ENCODE measurements at regions not wholly inside any gene's neighbourhood (a gene's known extent, or its start where the extent isn't known, plus 50 kb on each side); places are given as distances from the start of the nearest gene placed in this dataset.

- Histone ChIP-seq H3K9ac (ENCODE audit: insufficient read length, low read depth) (no peak overlapping the region), H3K9me3 (ENCODE audit: insufficient read depth, low read length) (no peaks in the 10 kb centered on the region), H3K4me1 (ENCODE audit: insufficient read depth, insufficient read length) (no peaks in the 10 kb centered on the region), H3K4me3 (ENCODE audit: insufficient read length, low read depth) (no peak overlapping the region), H3K36me3 (ENCODE audit: insufficient read depth, insufficient read length, low read length) (no peaks in the 10 kb centered on the region), H3K27me3 (ENCODE audit: insufficient read depth, insufficient read length) (no peaks in the 10 kb centered on the region)
- no peak for DNase-seq (ENCODE audit: low read depth, low spot score)
- TF ChIP-seq ZNF274 (IDR thresholded peaks at IDR 0.05; ENCODE audit: low read depth, low read length) = no peak
- TF ChIP-seq YY1 (IDR thresholded peaks at IDR 0.05; ENCODE audit: insufficient read depth, insufficient read length) = no peak
- TF ChIP-seq SUZ12 (IDR thresholded peaks at IDR 0.05; ENCODE audit: extremely low read depth, insufficient read depth, insufficient read length) = no peak
Observed at GRCh38 chr16:77057161-77057774, 133.7 kb upstream of the MON1B start.

- TF ChIP-seq ZNF274 (IDR thresholded peaks at IDR 0.05; ENCODE audit: low read depth, low read length) = no peak
- no peak for TF ChIP-seq SUZ12 (IDR thresholded peaks at IDR 0.05; ENCODE audit: extremely low read depth, insufficient read depth, insufficient read length)
- no peak for TF ChIP-seq YY1 (IDR thresholded peaks at IDR 0.05; ENCODE audit: insufficient read depth, insufficient read length)
- no peaks in the 10 kb centered on the region for H3K9me3 ChIP-seq (ENCODE audit: insufficient read depth, low read length)
- H3K9ac ChIP-seq (ENCODE audit: insufficient read length, low read depth) = no peak overlapping the region
- H3K27me3 ChIP-seq (ENCODE audit: insufficient read depth, insufficient read length) = no peaks in the 10 kb centered on the region
- H3K4me3 ChIP-seq (ENCODE audit: insufficient read length, low read depth) = no peak overlapping the region
- no peak for DNase-seq (ENCODE audit: low read depth, low spot score)
- H3K4me1 ChIP-seq (ENCODE audit: insufficient read depth, insufficient read length) = no peaks in the 10 kb centered on the region
- H3K36me3 ChIP-seq (ENCODE audit: insufficient read depth, insufficient read length, low read length) = no peaks in the 10 kb centered on the region
Observed at GRCh38 chr16:77059446-77059845, 131.5 kb upstream of the MON1B start.

GRCh38 chr16:77060614-77061013, 130.4 kb upstream of the MON1B start:
- H3K4me1 ChIP-seq (ENCODE audit: insufficient read depth, insufficient read length) = no peaks in the 10 kb centered on the region

GRCh38 chr16:77062878-77063675, 127.9 kb upstream of the MON1B start:
- H3K9me3 ChIP-seq (ENCODE audit: insufficient read depth, low read length) = no peaks in the 10 kb centered on the region
- no peak overlapping the region for H3K4me3 ChIP-seq (ENCODE audit: insufficient read length, low read depth)
- H3K36me3 ChIP-seq (ENCODE audit: insufficient read depth, insufficient read length, low read length) = no peaks in the 10 kb centered on the region
- no peaks in the 10 kb centered on the region for H3K27me3 ChIP-seq (ENCODE audit: insufficient read depth, insufficient read length)
- TF ChIP-seq SUZ12 (IDR thresholded peaks at IDR 0.05; ENCODE audit: extremely low read depth, insufficient read depth, insufficient read length) = no peak
- TF ChIP-seq ZNF274 (IDR thresholded peaks at IDR 0.05; ENCODE audit: low read depth, low read length) = no peak
- TF ChIP-seq YY1 (IDR thresholded peaks at IDR 0.05; ENCODE audit: insufficient read depth, insufficient read length) = no peak
- DNase-seq (ENCODE audit: low read depth, low spot score) = no peak
- no peaks in the 10 kb centered on the region for H3K4me1 ChIP-seq (ENCODE audit: insufficient read depth, insufficient read length)
- no peak overlapping the region for H3K9ac ChIP-seq (ENCODE audit: insufficient read length, low read depth)

More at GRCh38 chr16:77060614-77061013, 130.4 kb upstream of the MON1B start:
- no peak for TF ChIP-seq SUZ12 (IDR thresholded peaks at IDR 0.05; ENCODE audit: extremely low read depth, insufficient read depth, insufficient read length)
- TF ChIP-seq ZNF274 (IDR thresholded peaks at IDR 0.05; ENCODE audit: low read depth, low read length) = no peak
- TF ChIP-seq YY1 (IDR thresholded peaks at IDR 0.05; ENCODE audit: insufficient read depth, insufficient read length) = no peak
- H3K9me3 ChIP-seq (ENCODE audit: insufficient read depth, low read length) = no peaks in the 10 kb centered on the region
- no peaks in the 10 kb centered on the region for H3K36me3 ChIP-seq (ENCODE audit: insufficient read depth, insufficient read length, low read length)
- H3K9ac ChIP-seq (ENCODE audit: insufficient read length, low read depth) = no peak overlapping the region
- no peak overlapping the region for H3K4me3 ChIP-seq (ENCODE audit: insufficient read length, low read depth)
- DNase-seq (ENCODE audit: low read depth, low spot score) = no peak
- H3K27me3 ChIP-seq (ENCODE audit: insufficient read depth, insufficient read length) = no peaks in the 10 kb centered on the region

- no peaks in the 10 kb centered on the region for H3K27me3 ChIP-seq (ENCODE audit: insufficient read depth, insufficient read length)
- H3K36me3 ChIP-seq (ENCODE audit: insufficient read depth, insufficient read length, low read length) = no peaks in the 10 kb centered on the region
- H3K9ac ChIP-seq (ENCODE audit: insufficient read length, low read depth) = no peak overlapping the region
- H3K4me3 ChIP-seq (ENCODE audit: insufficient read length, low read depth) = no peak overlapping the region
- no peaks in the 10 kb centered on the region for H3K9me3 ChIP-seq (ENCODE audit: insufficient read depth, low read length)
- no peak for DNase-seq (ENCODE audit: low read depth, low spot score)
- H3K4me1 ChIP-seq (ENCODE audit: insufficient read depth, insufficient read length) = no peaks in the 10 kb centered on the region
- TF ChIP-seq ZNF274 (IDR thresholded peaks at IDR 0.05; ENCODE audit: low read depth, low read length) (no peak), YY1 (IDR thresholded peaks at IDR 0.05; ENCODE audit: insufficient read depth, insufficient read length) (no peak), SUZ12 (IDR thresholded peaks at IDR 0.05; ENCODE audit: extremely low read depth, insufficient read depth, insufficient read length) (no peak)
Observed at GRCh38 chr16:77063676-77064016, 127.3 kb upstream of the MON1B start.

- TF ChIP-seq ZNF274 (IDR thresholded peaks at IDR 0.05; ENCODE audit: low read depth, low read length) (no peak), SUZ12 (IDR thresholded peaks at IDR 0.05; ENCODE audit: extremely low read depth, insufficient read depth, insufficient read length) (no peak), YY1 (IDR thresholded peaks at IDR 0.05; ENCODE audit: insufficient read depth, insufficient read length) (no peak)
- H3K4me3 ChIP-seq (ENCODE audit: insufficient read length, low read depth) = no peak overlapping the region
Observed at GRCh38 chr16:77064037-77064436, 127.0 kb upstream of the MON1B start.

GRCh38 chr16:77066896-77067496, 124.0 kb upstream of the MON1B start:
- no peak overlapping the region for H3K4me3 ChIP-seq (ENCODE audit: insufficient read length, low read depth)
- H3K4me1 ChIP-seq (ENCODE audit: insufficient read depth, insufficient read length) = no peaks in the 10 kb centered on the region
- H3K36me3 ChIP-seq (ENCODE audit: insufficient read depth, insufficient read length, low read length) = no peaks in the 10 kb centered on the region
- DNase-seq (ENCODE audit: low read depth, low spot score) = no peak
- no peak overlapping the region for H3K9ac ChIP-seq (ENCODE audit: insufficient read length, low read depth)
- TF ChIP-seq YY1 (IDR thresholded peaks at IDR 0.05; ENCODE audit: insufficient read depth, insufficient read length) (no peak), ZNF274 (IDR thresholded peaks at IDR 0.05; ENCODE audit: low read depth, low read length) (no peak), SUZ12 (IDR thresholded peaks at IDR 0.05; ENCODE audit: extremely low read depth, insufficient read depth, insufficient read length) (no peak)
- H3K27me3 ChIP-seq (ENCODE audit: insufficient read depth, insufficient read length) = no peaks in the 10 kb centered on the region
- H3K9me3 ChIP-seq (ENCODE audit: insufficient read depth, low read length) = no peaks in the 10 kb centered on the region

More at GRCh38 chr16:77064037-77064436, 127.0 kb upstream of the MON1B start:
- no peaks in the 10 kb centered on the region for H3K4me1 ChIP-seq (ENCODE audit: insufficient read depth, insufficient read length)
- H3K36me3 ChIP-seq (ENCODE audit: insufficient read depth, insufficient read length, low read length) = no peaks in the 10 kb centered on the region
- no peaks in the 10 kb centered on the region for H3K27me3 ChIP-seq (ENCODE audit: insufficient read depth, insufficient read length)
- no peak for DNase-seq (ENCODE audit: low read depth, low spot score)
- H3K9me3 ChIP-seq (ENCODE audit: insufficient read depth, low read length) = no peaks in the 10 kb centered on the region
- no peak overlapping the region for H3K9ac ChIP-seq (ENCODE audit: insufficient read length, low read depth)
